Muscle layer of colon (tissue), 2 donors: ENCODE measurements at regions not wholly inside any gene's neighbourhood (a gene's known extent, or its start where the extent isn't known, plus 50 kb on each side); places are given as distances from the start of the nearest gene placed in this dataset.

Experiments
- H3K27ac ChIP-seq: one replicate; pipeline ENCODE4 v1.7.0; 2013; ENCODE audit warnings: low read depth, mild to moderate bottlenecking, low read length, moderate library complexity
- H3K27me3 ChIP-seq, 2 donors: one replicate each; pipeline ENCODE4 v1.7.0; 2013; ENCODE audit warnings: low read length in 2 of 2, mild to moderate bottlenecking in 2 of 2; ENCODE audit not compliant: insufficient read depth in 2 of 2, control insufficient read depth in 1 of 2
- H3K36me3 ChIP-seq: one replicate; pipeline ENCODE4 v1.7.0; 2013; ENCODE audit warnings: mild to moderate bottlenecking, low read length; ENCODE audit not compliant: insufficient read depth
- H3K4me1 ChIP-seq: one replicate; pipeline ENCODE4 v1.7.0; 2013; ENCODE audit warnings: mild to moderate bottlenecking, low read length; ENCODE audit not compliant: insufficient read depth
- H3K4me3 ChIP-seq, 2 donors: one replicate each; pipeline ENCODE4 v1.7.0; 2013; ENCODE audit warnings: low read length in 2 of 2, low read depth in 1 of 2, mild to moderate bottlenecking in 1 of 2, moderate library complexity in 1 of 2
- H3K9ac ChIP-seq: one replicate; pipeline ENCODE4 v1.7.0; 2013; ENCODE audit warnings: low read length
- H3K9me3 ChIP-seq: one replicate; pipeline ENCODE4 v1.7.0; 2013; ENCODE audit warnings: mild to moderate bottlenecking, low read length
- donor health status: abdominal sarcoma.
- donor health status: Adenocarcinoma of cecum.

DNA sequence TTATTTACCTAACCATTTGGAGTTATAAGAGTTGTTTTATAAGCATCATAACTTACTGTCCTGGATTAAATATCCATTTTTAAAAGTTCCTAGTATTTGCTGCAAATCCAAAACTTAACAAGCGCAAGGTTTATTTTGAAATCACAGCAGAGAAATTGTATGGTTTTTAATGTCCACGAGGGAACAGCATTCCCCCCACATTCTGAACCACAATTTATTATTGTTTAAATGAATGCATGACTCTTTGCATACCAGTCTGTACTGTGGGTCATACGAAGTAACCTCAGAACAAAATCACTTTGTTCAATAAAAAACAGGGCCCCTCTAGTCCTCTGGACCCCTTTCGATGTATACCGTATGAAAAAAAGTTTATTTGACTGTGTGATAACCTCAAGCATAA lies 75.9 kb downstream of the DACT1 start:
- Histone ChIP-seq H3K9ac (no peak overlapping the region), H3K36me3 (no peaks in the 10 kb centered on the region), H3K9me3 (no peaks in the 10 kb centered on the region), H3K4me1 (no peaks in the 10 kb centered on the region), H3K27ac (no peak overlapping the region), H3K27me3 (no peaks in the 10 kb centered on the region), H3K4me3 (no peak overlapping the region)

DNA sequence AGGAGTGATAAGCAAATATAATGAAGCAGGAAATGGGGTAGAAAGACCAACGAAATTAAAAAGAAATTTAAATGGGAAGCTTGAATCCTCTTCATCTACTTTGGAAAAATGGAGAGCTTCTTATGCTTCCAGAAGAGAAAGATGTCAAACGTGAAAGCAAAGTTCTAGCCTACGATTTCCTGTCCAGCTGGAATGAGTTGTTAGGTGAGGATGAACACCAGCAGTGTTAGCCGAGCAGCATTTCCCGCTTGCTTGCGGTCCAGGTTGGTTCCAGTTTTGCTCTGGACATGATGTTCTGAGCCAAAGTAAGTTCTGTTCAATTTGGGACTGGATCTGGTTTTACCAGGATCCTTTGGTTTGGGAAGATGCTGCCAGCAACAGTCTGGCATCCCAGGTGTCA lies 78.9 kb downstream of the DACT1 start:
- Histone ChIP-seq H3K9me3 (no peaks in the 10 kb centered on the region), H3K27me3 (no peaks in the 10 kb centered on the region), H3K36me3 (no peaks in the 10 kb centered on the region), H3K27ac (no peak overlapping the region), H3K4me1 (no peaks in the 10 kb centered on the region), H3K4me3 (no peak overlapping the region), H3K9ac (no peak overlapping the region)

DNA sequence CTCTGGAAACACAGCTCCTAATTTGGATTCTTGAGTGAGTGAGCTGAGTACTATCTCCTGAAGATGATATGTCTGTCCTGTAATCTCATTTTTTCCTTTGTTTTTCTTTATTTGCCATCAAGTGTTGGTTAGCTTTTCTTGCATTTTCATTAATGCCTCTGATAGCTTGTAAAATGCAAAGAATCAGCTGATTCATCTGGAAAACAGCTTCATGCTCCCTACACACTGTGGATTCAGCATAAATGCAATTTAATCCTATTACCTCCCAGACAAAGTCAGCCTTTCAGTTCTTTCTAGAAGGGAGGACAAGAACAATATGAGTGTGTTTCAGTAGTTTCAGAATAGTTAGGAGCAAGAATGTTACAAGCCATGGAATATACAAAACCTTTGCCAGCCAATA lies 79.4 kb downstream of the DACT1 start:
- Histone ChIP-seq H3K4me3 (no peak overlapping the region), H3K4me1 (no peaks in the 10 kb centered on the region), H3K9me3 (no peaks in the 10 kb centered on the region), H3K9ac (no peak overlapping the region), H3K27ac (no peak overlapping the region), H3K36me3 (no peaks in the 10 kb centered on the region), H3K27me3 (no peaks in the 10 kb centered on the region)

DNA sequence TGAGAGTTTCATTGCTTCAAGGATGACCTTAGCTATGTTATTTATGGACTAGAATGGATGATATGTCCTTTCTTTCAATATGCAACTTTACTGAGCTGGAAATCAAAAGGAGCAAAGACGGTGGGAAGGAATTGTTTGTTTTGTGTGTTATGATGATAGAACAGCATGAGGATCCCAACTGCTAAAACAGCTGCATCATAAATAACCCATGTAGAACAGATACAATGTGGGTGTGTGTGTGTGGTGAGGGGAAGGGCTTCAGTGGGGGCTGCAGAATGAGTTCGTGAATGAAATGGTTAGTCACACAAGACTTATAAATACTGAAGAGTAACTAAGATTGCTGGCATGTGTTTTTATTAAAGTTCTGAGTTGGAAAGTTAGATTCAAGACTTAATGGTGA lies 80.1 kb downstream of the DACT1 start:
- Histone ChIP-seq H3K27me3 (no peaks in the 10 kb centered on the region), H3K4me3 (no peak overlapping the region), H3K27ac (no peak overlapping the region), H3K36me3 (no peaks in the 10 kb centered on the region), H3K9ac (no peak overlapping the region), H3K4me1 (no peaks in the 10 kb centered on the region), H3K9me3 (no peaks in the 10 kb centered on the region)

DNA sequence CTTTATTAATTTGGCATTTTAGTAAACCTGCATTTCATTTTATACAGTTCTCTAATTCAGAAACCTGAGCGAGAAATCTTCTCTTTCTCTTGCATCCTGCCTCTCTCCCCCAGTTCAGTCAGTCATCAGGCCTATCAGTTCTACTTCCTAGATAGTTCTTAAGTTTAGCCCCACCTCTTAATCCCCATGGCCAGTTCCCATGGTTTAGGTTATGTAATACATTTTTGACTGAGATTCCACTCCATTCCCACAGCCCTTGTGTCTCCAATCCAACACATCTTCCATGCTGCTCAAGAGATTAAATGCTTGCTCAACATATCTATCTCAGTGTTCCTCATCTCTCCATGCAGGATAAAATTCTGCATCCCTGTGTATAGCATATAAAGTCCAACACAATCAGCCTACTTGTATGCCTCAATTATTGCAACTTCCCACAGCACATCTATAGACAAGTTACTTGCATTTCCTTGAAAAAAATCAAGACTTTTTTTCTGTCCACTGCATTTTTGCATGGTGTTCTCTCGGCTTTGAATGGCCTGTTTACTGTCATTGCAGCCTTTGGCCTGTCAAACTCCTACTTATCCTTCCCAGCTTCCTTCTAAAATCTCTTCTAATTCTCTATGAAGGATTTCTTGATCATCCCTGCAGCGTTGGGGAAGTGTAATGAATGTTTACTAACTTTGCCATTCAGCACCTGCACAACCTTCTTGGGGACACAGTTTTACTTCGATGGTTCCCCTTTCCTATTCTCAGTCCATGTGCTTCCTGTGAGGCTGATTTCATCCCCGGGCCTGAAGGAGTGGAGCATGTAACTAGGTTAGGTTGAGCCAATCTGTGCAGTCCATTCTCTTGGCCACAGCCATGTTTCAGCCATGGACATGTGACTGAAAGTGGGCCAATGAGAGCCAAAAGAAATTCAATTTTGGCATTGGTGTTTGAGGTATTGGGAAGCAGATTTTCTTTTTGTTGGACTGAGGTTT lies 80.8 kb downstream of the DACT1 start:
- H3K36me3 ChIP-seq, result no peaks in the 10 kb centered on the region
- H3K9ac ChIP-seq, result no peak overlapping the region
- H3K27ac ChIP-seq, result no peak overlapping the region
- H3K27me3 ChIP-seq, result no peaks in the 10 kb centered on the region
- H3K4me3 ChIP-seq, result no peak overlapping the region
- no peaks in the 10 kb centered on the region for H3K9me3 ChIP-seq
- H3K4me1 ChIP-seq, result no peaks in the 10 kb centered on the region

DNA sequence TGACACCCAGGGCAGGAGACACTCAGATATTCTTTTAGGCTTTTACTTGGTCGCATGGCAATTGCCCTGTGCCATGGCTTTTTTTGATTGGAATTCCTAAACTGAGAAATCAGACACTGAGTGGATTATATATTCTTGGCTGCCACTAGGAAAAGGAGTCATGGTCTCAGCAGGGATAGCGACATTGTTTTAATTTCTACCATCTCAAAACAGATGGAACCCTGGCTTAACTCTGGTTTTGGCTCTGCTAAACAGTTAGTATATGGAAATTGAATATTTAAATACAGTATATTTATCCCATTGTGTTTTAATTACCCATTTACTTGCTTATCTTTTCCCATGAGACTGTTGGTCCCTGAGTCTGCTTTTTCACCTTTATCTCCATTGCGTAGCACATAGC lies 84.0 kb downstream of the DACT1 start:
- Histone ChIP-seq H3K4me3 (no peak overlapping the region), H3K9ac (no peak overlapping the region), H3K27ac (no peak overlapping the region), H3K27me3 (no peaks in the 10 kb centered on the region), H3K9me3 (no peaks in the 10 kb centered on the region), H3K36me3 (no peaks in the 10 kb centered on the region), H3K4me1 (no peaks in the 10 kb centered on the region)

DNA sequence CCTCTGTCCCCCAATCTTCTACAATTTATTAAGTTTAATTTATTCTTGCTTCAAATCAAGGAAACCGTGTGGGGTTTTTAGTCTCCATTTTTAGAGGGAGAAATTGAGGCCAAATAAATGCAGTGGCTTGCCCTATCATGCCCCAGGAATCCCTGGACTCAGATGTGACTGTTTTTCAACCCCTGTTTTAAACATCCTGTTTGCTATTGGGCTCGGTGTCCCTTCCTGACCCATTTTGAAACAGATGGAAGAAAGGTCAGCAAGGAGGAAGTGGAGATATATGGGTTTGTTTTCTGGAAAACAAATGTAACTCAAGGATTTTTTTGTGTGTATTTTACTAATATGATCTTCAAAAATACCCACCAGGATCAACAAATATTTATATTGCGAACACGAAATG lies 84.7 kb downstream of the DACT1 start:
- Histone ChIP-seq H3K4me1 (no peaks in the 10 kb centered on the region), H3K9me3 (no peaks in the 10 kb centered on the region), H3K36me3 (no peaks in the 10 kb centered on the region), H3K4me3 (no peak overlapping the region), H3K27me3 (no peaks in the 10 kb centered on the region), H3K27ac (no peak overlapping the region), H3K9ac (no peak overlapping the region)

DNA sequence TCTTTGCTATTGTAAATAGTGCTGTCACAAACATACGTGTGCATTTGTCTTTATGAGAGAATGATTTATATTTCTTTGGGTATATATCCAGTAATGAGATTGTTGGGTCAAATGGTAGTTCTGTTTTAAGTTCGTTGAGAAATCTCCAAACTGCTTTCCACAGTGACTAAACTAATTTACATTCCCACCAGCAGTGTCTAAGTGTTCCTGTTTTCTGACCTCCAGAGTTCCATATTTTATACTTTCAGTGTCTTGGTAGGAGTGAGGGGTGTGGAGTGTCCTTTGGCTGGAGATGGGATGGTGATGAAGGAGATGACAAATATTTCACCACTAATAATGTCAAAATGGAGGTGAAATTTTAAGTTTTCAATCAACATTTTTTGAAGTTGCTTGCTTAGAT lies 86.4 kb downstream of the DACT1 start:
- no peaks in the 10 kb centered on the region for H3K36me3 ChIP-seq
- H3K9me3 ChIP-seq, result no peaks in the 10 kb centered on the region
- no peaks in the 10 kb centered on the region for H3K27me3 ChIP-seq
- no peak overlapping the region for H3K27ac ChIP-seq
- H3K4me3 ChIP-seq, result no peak overlapping the region
- no peak overlapping the region for H3K9ac ChIP-seq
- H3K4me1 ChIP-seq, result no peaks in the 10 kb centered on the region

DNA sequence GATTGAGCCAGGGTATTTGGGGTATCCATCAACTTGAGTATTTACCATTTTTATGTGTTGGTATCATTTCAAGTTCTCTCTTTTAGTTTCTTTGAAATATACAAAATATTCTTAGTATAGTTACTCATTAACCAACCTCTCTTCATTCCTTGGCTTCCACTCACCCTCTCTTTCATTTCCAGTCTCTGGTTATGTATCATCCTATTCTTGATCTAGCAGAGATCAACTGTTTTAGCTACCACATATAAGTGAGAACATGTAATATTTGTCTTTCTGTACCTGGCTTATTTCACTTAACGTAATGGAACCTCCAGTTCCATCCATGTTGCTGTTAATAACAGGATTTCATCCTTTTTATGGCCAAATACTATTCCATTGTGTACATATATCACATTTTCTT lies 86.9 kb downstream of the DACT1 start:
- Histone ChIP-seq H3K9me3 (no peaks in the 10 kb centered on the region), H3K4me1 (no peaks in the 10 kb centered on the region), H3K27ac (no peak overlapping the region), H3K4me3 (no peak overlapping the region), H3K9ac (no peak overlapping the region), H3K27me3 (no peaks in the 10 kb centered on the region), H3K36me3 (no peaks in the 10 kb centered on the region)

DNA sequence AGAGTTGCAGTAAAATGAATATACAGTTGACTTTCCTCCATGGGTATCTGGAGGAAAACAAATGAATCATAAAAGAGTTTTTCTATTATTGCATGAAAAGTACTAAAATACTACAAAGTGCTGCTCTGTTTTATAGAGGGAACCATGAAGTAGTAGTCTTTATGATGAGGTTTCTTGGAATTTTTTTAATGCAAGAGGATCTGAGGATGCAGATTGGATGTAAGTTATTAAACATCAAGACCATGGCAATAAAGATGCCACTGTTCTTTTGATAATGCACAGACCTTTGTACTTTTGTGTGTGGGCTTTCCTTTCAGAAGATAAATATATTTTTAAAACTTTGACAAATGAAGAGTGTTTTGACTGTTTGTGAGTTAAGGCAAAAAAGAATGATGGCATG lies 87.5 kb downstream of the DACT1 start:
- Histone ChIP-seq H3K27me3 (no peaks in the 10 kb centered on the region), H3K9me3 (no peaks in the 10 kb centered on the region), H3K4me1 (no peaks in the 10 kb centered on the region)

DNA sequence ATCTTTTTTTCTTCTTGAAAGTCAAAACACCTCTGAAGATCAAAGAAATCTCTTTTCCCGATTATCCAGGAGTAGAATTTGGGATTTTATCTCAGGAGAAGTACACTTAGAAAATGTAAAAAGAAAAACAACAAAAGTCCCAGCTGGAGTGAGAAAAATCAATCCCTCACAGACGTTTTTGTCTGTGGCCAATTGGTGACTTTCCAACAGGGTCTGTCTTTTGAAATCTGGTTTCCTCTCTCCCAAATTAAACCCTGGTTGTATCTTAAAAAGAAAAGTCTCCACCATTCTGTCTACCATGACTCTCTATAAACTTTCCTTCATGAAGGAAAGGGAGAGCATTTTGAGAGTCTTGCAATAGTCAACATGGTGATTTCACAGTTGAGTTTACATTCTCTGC lies 88.1 kb downstream of the DACT1 start:
- Histone ChIP-seq H3K9ac (no peak overlapping the region), H3K27me3 (no peaks in the 10 kb centered on the region), H3K36me3 (no peaks in the 10 kb centered on the region), H3K4me3 (no peak overlapping the region), H3K9me3 (no peaks in the 10 kb centered on the region), H3K4me1 (no peaks in the 10 kb centered on the region), H3K27ac (no peak overlapping the region)

More for the DNA sequence above, 87.5 kb downstream of the DACT1 start:
- H3K36me3 ChIP-seq, result no peaks in the 10 kb centered on the region
- H3K9ac ChIP-seq, result no peak overlapping the region
- no peak overlapping the region for H3K4me3 ChIP-seq
- H3K27ac ChIP-seq, result no peak overlapping the region
